Suprapubic skin (tissue), 4 donors: ENCODE measurements at regions not wholly inside any gene's neighbourhood (a gene's known extent, or its start where the extent isn't known, plus 50 kb on each side); places are given as distances from the start of the nearest gene placed in this dataset.

Source experiments
- DNase-seq, 2 donors: peaks; one replicate each; pipeline ENCODE4 v3.0.0-alpha.2; 2019; ENCODE audit warnings: low spot score in 2 of 2
- H3K27ac ChIP-seq: fragments of 200-600 bp; sonication (generic); one replicate; pipeline ENCODE4 v1.5.1; 2019
- H3K27me3 ChIP-seq: fragments of 200-600 bp; sonication (generic); one replicate; pipeline ENCODE4 v1.5.1; 2019
- H3K36me3 ChIP-seq: fragments of 200-600 bp; sonication (generic); one replicate; pipeline ENCODE4 v1.5.1; 2019
- H3K4me1 ChIP-seq: fragments of 200-600 bp; sonication (generic); one replicate; pipeline ENCODE4 v1.5.1; 2019
- H3K4me3 ChIP-seq: fragments of 200-600 bp; sonication (generic); one replicate; pipeline ENCODE4 v1.5.1; 2019; ENCODE audit warnings: mild to moderate bottlenecking
- H3K9me3 ChIP-seq: fragments of 200-600 bp; sonication (generic); one replicate; pipeline ENCODE4 v1.5.1; 2019
- EP300 ChIP-seq: sonication (generic); formaldehyde crosslinking; IDR thresholded peaks from one replicate; pipeline ENCODE4 v1.6.1; 2017; ENCODE audit warnings: antibody characterized with exemption
- POLR2A ChIP-seq, 2 donors: fragments of 450-650 bp; IDR thresholded peaks; one replicate each; pipeline ENCODE4 v1.6.1; 2017; ENCODE audit warnings: antibody characterized with exemption in 2 of 2, mild to moderate bottlenecking in 2 of 2, moderate library complexity in 2 of 2
- POLR2AphosphoS5 ChIP-seq, 3 donors: sonication (generic); formaldehyde crosslinking; IDR thresholded peaks; one replicate each; pipeline ENCODE4 v1.6.1; 2017; ENCODE audit warnings: antibody characterized with exemption in 3 of 3
- WGBS: methylation state at CpG from one replicate; pipeline ENCODE4 v1.1.5; 2018; 5-methylcytosine and 5-hydroxymethylcytosine counted together
- TF ChIP-seq, protein P1 (sequence below), 2 donors: fragments of 200-600 bp in 1 of 2; fragments of 450-650 bp in 1 of 2; sonication (generic) in 1 of 2; IDR thresholded peaks; one replicate each; pipeline ENCODE4 v1.5.1; 2016 to 2019; ENCODE audit warnings: antibody characterized with exemption in 2 of 2, mild to moderate bottlenecking in 1 of 2, moderate library complexity in 1 of 2

GRCh38 chrX:25561190-25561589 lies 545.4 kb upstream of the ARX start:
- no peaks in the 10 kb centered on the region for H3K36me3 ChIP-seq
- H3K9me3 ChIP-seq = no peaks in the 10 kb centered on the region
- WGBS = 32% methylated on average over 1 of the region's 1 CpG
- no peaks in the 10 kb centered on the region for H3K4me1 ChIP-seq
- no peaks in the 10 kb centered on the region for H3K27me3 ChIP-seq
- TF ChIP-seq EP300 = no peak
- TF ChIP-seq POLR2AphosphoS5 (IDR thresholded peaks at IDR 0.05) = no peak
- no peak for TF ChIP-seq POLR2A (IDR thresholded peaks at IDR 0.05)
- H3K27ac ChIP-seq = no peak overlapping the region
- no peak overlapping the region for H3K4me3 ChIP-seq
- DNase-seq = no peak

DNA sequence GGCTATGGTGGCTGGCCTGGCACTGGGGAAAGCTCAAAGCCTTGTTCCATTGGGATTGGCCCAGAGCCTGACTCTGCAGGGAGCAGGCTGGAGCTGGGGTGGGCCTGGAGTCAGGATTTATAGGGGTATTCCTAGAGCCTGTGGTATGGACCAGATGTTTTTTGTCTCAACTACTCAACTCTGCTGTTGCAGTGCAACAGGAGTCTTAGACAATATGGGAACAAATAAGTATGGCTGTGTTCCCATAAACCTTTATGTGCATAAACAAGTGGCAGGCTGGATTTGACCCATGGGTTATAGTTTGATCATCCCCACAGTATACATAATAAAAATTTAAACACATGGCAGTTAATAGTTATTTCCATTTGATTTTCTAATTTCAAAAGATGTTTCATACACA lies 557.9 kb upstream of the ARX start:
- no peaks in the 10 kb centered on the region for H3K36me3 ChIP-seq
- no peaks in the 10 kb centered on the region for H3K4me1 ChIP-seq
- no peak overlapping the region for H3K27ac ChIP-seq
- no peaks in the 10 kb centered on the region for H3K27me3 ChIP-seq
- no peak for TF ChIP-seq POLR2AphosphoS5 (IDR thresholded peaks at IDR 0.05)
- no peak for TF ChIP-seq EP300
- TF ChIP-seq POLR2A (IDR thresholded peaks at IDR 0.05) = no peak
- TF ChIP-seq, protein P1, sequence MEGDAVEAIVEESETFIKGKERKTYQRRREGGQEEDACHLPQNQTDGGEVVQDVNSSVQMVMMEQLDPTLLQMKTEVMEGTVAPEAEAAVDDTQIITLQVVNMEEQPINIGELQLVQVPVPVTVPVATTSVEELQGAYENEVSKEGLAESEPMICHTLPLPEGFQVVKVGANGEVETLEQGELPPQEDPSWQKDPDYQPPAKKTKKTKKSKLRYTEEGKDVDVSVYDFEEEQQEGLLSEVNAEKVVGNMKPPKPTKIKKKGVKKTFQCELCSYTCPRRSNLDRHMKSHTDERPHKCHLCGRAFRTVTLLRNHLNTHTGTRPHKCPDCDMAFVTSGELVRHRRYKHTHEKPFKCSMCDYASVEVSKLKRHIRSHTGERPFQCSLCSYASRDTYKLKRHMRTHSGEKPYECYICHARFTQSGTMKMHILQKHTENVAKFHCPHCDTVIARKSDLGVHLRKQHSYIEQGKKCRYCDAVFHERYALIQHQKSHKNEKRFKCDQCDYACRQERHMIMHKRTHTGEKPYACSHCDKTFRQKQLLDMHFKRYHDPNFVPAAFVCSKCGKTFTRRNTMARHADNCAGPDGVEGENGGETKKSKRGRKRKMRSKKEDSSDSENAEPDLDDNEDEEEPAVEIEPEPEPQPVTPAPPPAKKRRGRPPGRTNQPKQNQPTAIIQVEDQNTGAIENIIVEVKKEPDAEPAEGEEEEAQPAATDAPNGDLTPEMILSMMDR (IDR thresholded peaks at IDR 0.05) = no peak
- H3K9me3 ChIP-seq = no peaks in the 10 kb centered on the region
- DNase-seq = no peak
- no peak overlapping the region for H3K4me3 ChIP-seq

GRCh38 chrX:25596921-25597320 lies 541.2 kb upstream of the MAGEB18 start:
- Histone ChIP-seq H3K9me3 (no peaks in the 10 kb centered on the region), H3K27ac (no peak overlapping the region), H3K27me3 (no peaks in the 10 kb centered on the region), H3K4me3 (no peak overlapping the region), H3K4me1 (no peaks in the 10 kb centered on the region), H3K36me3 (no peaks in the 10 kb centered on the region)
- no peak for DNase-seq
- WGBS = 42% methylated on average over 2 of the region's 2 CpGs
- no peak for TF ChIP-seq EP300
- TF ChIP-seq POLR2AphosphoS5 (IDR thresholded peaks at IDR 0.05) = no peak
- TF ChIP-seq, protein P1 (IDR thresholded peaks at IDR 0.05) = no peak
- TF ChIP-seq POLR2A (IDR thresholded peaks at IDR 0.05) = no peak

DNA sequence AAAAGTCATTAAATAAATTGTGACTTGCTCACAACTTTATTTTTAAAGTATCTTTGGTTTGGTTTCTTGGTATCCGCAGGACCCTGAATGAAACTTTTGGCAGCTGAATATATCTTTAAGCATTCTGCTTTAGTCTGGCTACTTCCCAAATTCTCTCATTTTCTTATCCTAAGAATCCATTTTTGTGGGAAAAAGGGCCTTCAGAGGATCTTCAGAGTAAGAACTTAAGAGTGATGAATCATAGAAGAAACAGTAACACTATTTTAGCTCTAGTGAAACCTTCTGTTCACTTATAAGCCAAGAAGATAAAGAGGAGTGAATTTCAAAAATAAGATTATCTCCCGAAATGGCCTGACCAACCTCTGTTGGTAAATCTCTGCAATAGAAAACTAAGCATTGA lies 540.6 kb upstream of the MAGEB18 start:
- H3K36me3 ChIP-seq = no peaks in the 10 kb centered on the region
- no peaks in the 10 kb centered on the region for H3K4me1 ChIP-seq
- H3K27ac ChIP-seq = no peak overlapping the region
- no peak for DNase-seq
- TF ChIP-seq POLR2AphosphoS5 (IDR thresholded peaks at IDR 0.05) (no peak), EP300 (no peak), POLR2A (IDR thresholded peaks at IDR 0.05) (no peak)
- TF ChIP-seq, protein P1 (IDR thresholded peaks at IDR 0.05) = no peak
- no peaks in the 10 kb centered on the region for H3K9me3 ChIP-seq
- 64% methylated on average over 2 of the region's 2 CpGs for WGBS
- H3K4me3 ChIP-seq = no peak overlapping the region
- no peaks in the 10 kb centered on the region for H3K27me3 ChIP-seq

DNA sequence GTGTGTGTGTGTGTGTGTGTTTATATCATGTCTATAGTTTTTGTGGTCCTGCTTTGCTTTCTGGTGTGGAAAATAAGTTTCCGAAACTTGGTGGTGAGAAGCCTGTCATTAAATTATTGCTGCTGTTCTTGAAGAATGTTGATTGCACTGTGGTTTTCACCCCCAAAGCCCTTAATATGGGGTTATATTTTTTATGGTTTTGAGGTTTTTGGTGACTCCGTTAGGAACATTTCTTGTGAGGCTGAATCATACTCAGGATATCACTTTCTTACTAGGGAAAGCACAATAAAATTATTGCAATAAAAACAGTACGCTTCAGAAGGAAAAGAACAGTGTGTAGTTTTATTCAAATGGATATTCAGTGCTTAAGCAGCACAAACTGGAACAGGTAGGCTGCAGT lies 539.1 kb upstream of the MAGEB18 start:
- H3K4me1 ChIP-seq = no peaks in the 10 kb centered on the region
- H3K4me3 ChIP-seq = no peak overlapping the region
- TF ChIP-seq, protein P1 (IDR thresholded peaks at IDR 0.05) = no peak
- TF ChIP-seq POLR2AphosphoS5 (IDR thresholded peaks at IDR 0.05) = no peak
- TF ChIP-seq EP300 = no peak
- TF ChIP-seq POLR2A (IDR thresholded peaks at IDR 0.05) = no peak
- no peaks in the 10 kb centered on the region for H3K9me3 ChIP-seq
- no peaks in the 10 kb centered on the region for H3K36me3 ChIP-seq
- H3K27me3 ChIP-seq = no peaks in the 10 kb centered on the region
- WGBS = 64% methylated on average over 3 of the region's 3 CpGs
- no peak overlapping the region for H3K27ac ChIP-seq
- no peak for DNase-seq

GRCh38 chrX:25600776-25601175 lies 537.4 kb upstream of the MAGEB18 start:
- Histone ChIP-seq H3K4me3 (no peak overlapping the region), H3K9me3 (no peaks in the 10 kb centered on the region), H3K4me1 (no peaks in the 10 kb centered on the region), H3K27ac (no peak overlapping the region), H3K27me3 (no peaks in the 10 kb centered on the region), H3K36me3 (no peaks in the 10 kb centered on the region)
- TF ChIP-seq EP300 = no peak
- WGBS = 79% methylated on average over 1 of the region's 1 CpG
- no peak for DNase-seq
